ENCODE measurements at regions not wholly inside any gene's neighbourhood (a gene's known extent, or its start where the extent isn't known, plus 50 kb on each side); places are given as distances from the start of the nearest gene placed in this dataset.

DNA sequence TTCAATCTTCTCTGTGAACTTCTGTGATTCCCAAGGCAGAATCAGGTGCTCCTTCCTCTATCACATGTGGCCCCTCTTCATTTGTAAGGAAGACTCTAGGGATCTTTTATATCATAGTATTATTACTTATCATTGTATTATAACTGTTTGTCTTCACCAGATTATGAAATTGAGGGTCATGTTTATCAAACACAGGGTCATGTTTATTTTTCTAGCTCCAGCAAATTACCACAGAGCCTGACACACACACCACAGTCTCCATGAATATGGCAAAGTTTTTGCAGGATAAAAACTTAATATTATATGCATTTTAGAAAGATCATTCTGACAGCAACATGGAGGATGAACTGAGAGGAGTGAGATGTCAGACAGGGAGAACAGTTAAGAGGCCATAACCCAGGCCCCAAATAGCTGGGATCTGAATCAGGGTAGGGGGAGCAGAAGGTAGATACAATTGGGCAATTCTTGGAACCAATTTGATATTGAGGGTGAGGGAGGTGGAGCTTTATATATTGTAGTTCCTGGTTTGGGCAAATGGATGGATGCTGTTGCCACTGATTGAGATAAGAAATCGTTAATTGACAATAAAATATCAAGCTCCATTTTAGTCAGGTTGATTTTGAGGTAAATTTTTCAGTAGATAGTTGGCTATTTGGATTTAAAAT lies 130.7 kb downstream of the DHRS2 start:
- TF ChIP-seq CTCF (IDR thresholded peaks at IDR 0.05): no peak
- TF ChIP-seq EP300 (IDR thresholded peaks at IDR 0.05): no peak
- no peak for TF ChIP-seq POLR2AphosphoS5 (IDR thresholded peaks at IDR 0.05)

All from stomach (tissue), 4 donors.